ENCODE measurements at regions not wholly inside any gene's neighbourhood (a gene's known extent, or its start where the extent isn't known, plus 50 kb on each side); places are given as distances from the start of the nearest gene placed in this dataset.

DNA sequence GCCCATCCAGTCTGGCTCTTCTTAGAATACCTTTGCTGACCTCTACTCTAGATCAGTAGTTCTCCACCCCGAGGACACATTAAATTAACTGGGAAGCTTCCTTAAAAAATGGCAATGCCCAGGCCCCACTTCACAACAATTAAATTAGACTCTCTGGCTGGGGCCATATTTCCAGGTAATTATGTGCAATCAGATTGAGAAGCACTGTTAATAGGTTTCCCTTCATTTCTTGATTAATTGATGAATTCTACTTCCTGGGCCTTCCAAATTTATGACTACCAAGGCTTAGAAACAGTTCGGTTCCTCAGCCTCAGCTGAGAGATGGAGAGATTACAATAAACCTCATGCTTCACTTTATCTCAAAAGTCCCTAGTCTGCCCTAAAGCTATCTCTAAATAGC, 71.7 kb upstream of the LIMCH1 start:
- Histone ChIP-seq H3K9me3 (no peaks in the 10 kb centered on the region), H3K36me3 (no peaks in the 10 kb centered on the region), H3K4me1 (no peaks in the 10 kb centered on the region), H3K27me3 (no peaks in the 10 kb centered on the region), H3K27ac (no peak overlapping the region), H3K4me3 (no peak overlapping the region)
- no peak for DNase-seq (ENCODE audit: extremely low spot score in 2 of 2)
- intact Hi-C loops (cut with DNase I), result no loop called here
- TF ChIP-seq, protein P1, sequence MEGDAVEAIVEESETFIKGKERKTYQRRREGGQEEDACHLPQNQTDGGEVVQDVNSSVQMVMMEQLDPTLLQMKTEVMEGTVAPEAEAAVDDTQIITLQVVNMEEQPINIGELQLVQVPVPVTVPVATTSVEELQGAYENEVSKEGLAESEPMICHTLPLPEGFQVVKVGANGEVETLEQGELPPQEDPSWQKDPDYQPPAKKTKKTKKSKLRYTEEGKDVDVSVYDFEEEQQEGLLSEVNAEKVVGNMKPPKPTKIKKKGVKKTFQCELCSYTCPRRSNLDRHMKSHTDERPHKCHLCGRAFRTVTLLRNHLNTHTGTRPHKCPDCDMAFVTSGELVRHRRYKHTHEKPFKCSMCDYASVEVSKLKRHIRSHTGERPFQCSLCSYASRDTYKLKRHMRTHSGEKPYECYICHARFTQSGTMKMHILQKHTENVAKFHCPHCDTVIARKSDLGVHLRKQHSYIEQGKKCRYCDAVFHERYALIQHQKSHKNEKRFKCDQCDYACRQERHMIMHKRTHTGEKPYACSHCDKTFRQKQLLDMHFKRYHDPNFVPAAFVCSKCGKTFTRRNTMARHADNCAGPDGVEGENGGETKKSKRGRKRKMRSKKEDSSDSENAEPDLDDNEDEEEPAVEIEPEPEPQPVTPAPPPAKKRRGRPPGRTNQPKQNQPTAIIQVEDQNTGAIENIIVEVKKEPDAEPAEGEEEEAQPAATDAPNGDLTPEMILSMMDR (IDR thresholded peaks at IDR 0.05), result no peak
- no peak for TF ChIP-seq POLR2AphosphoS5 (IDR thresholded peaks at IDR 0.05; ENCODE audit: insufficient read depth in 1 of 2, low read depth in 1 of 2)
- TF ChIP-seq POLR2A (IDR thresholded peaks at IDR 0.05), result no peak

DNA sequence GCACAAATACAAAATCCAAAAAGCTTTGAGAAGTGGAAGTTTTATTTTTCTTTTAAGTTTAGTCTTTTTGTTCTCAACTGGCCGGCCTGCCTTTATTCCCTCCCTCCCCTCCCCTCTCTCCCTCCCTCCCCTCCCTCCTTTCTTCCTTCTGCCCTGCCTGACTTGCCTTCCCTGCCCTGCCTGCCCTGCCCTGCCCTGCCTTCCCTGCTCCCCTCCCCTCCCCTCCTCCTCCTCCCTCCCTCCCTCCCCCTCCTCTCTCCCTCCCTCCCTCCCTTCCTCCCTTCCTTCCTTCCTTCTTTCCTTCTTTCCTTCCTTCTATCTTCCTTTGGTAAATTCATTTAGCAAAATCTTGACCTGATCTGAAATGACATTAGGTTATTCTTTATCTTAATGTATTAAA, 69.8 kb upstream of the LIMCH1 start:
- H3K4me3 ChIP-seq, result no peak overlapping the region
- no peak overlapping the region for H3K27ac ChIP-seq
- TF ChIP-seq POLR2A (IDR thresholded peaks at IDR 0.05) (no peak), POLR2AphosphoS5 (IDR thresholded peaks at IDR 0.05; ENCODE audit: insufficient read depth in 1 of 2, low read depth in 1 of 2) (no peak)
- TF ChIP-seq, protein P1 (IDR thresholded peaks at IDR 0.05), result no peak
- no peaks in the 10 kb centered on the region for H3K27me3 ChIP-seq
- no peaks in the 10 kb centered on the region for H3K36me3 ChIP-seq
- DNase-seq (ENCODE audit: extremely low spot score in 2 of 2), result no peak
- H3K9me3 ChIP-seq, result no peaks in the 10 kb centered on the region
- no peaks in the 10 kb centered on the region for H3K4me1 ChIP-seq
- intact Hi-C loops (cut with DNase I), result no loop called here

DNA sequence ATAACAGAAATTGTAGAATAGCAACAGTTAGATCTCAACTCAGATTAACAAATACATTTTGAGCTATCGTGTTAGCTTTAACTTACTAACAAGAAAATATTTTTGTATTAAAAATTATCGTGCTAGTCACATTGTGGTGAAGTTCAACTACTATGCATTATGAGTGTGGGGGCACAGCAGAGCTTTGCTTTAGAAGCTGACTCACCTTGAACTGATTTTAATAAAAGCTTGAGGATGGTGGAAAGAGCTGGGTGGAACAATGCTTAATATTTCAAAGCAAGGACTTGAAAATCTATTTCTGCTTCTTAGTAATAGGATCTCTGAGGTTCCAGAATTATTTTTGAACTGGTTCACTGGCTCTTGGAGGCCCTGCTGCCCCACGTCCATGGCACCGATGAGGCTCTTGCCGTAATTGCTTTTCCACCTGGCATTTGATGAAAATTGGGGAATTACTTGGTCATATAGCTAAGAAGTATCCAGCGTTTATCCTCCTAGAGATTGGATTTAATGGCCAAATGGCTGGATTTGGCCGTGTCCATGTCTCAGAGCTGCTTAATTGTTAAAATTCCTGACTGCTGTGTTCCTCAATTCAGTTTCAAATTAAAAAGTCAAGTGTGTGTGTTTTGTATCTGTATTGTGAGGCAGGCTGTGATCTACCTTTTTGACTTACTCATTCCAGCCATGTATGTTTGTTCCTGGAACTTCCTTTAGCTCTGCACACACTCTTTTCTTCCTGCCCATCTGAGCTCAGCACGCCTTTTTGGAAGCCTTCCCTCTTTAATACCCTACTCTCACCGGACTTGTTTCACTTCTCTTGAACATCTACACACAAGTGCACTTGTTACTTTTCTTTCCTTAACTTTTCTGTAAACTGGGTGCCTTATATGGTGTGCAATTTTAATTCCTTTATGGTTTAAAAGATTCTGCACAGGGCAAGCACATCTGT, 66.6 kb upstream of the LIMCH1 start:
- intact Hi-C loops (cut with DNase I), result no loop called here

DNA sequence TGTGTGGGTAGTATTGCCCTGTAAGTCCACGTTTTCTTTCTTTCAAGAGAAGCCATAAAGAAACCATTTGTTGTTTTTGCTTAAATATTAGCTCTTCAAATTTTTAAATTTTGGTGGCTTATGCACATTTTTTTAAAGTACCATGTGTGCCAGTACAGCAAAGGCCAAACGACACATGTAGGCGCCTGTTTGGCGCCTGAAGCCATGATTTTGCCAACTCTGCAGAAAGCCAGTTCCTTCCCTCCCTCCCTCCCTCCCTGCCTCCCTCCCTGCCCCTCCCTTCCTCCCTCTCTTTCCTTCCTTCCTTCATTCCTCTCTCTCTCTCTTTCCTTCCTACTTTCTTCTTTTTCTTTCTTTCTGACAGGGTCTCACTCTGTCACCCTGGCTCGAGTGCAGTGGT, 65.9 kb upstream of the LIMCH1 start:
- H3K4me1 ChIP-seq, result no peaks in the 10 kb centered on the region
- no peak overlapping the region for H3K27ac ChIP-seq
- no peaks in the 10 kb centered on the region for H3K9me3 ChIP-seq
- intact Hi-C loops (cut with DNase I), result no loop called here
- no peak overlapping the region for H3K4me3 ChIP-seq
- TF ChIP-seq, protein P1 (IDR thresholded peaks at IDR 0.05), result no peak
- no peak for TF ChIP-seq POLR2A (IDR thresholded peaks at IDR 0.05)
- TF ChIP-seq POLR2AphosphoS5 (IDR thresholded peaks at IDR 0.05; ENCODE audit: insufficient read depth in 1 of 2, low read depth in 1 of 2), result no peak
- no peaks in the 10 kb centered on the region for H3K27me3 ChIP-seq
- DNase-seq (ENCODE audit: extremely low spot score in 2 of 2), result no peak
- no peaks in the 10 kb centered on the region for H3K36me3 ChIP-seq

More for the DNA sequence above, 66.6 kb upstream of the LIMCH1 start:
- Histone ChIP-seq H3K9me3 (no peaks in the 10 kb centered on the region), H3K4me1 (no peaks in the 10 kb centered on the region), H3K27me3 (no peaks in the 10 kb centered on the region), H3K36me3 (no peaks in the 10 kb centered on the region), H3K4me3 (no peak overlapping the region), H3K27ac (no peak overlapping the region)
- DNase-seq (ENCODE audit: extremely low spot score in 2 of 2), result no peak
- TF ChIP-seq POLR2A (IDR thresholded peaks at IDR 0.05) (no peak), POLR2AphosphoS5 (IDR thresholded peaks at IDR 0.05; ENCODE audit: insufficient read depth in 1 of 2, low read depth in 1 of 2) (no peak)
- TF ChIP-seq, protein P1 (IDR thresholded peaks at IDR 0.05), result no peak

DNA sequence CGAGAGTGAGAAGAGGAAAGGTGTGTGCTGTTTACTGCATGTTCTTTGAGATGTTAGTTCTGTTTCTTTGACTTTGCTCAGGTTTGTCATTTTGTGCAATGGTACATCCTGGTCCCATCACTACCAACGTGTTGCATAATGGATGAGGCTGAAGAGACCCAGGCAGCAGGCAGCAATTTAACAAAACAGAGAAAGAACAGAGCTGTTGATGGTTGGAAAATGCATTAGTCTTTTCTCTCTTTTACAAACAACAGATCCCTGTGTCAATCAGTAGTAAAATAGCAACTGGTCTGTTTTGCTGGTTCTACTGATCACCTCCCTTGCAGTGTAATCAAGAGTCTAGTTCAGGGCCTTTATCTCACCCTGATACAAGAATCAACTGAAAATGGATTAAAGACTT, 64.8 kb upstream of the LIMCH1 start:
- no peak for DNase-seq (ENCODE audit: extremely low spot score in 2 of 2)
- intact Hi-C loops (cut with DNase I), result no loop called here
- TF ChIP-seq POLR2A (IDR thresholded peaks at IDR 0.05) (no peak), POLR2AphosphoS5 (IDR thresholded peaks at IDR 0.05; ENCODE audit: insufficient read depth in 1 of 2, low read depth in 1 of 2) (no peak)
- TF ChIP-seq, protein P1 (IDR thresholded peaks at IDR 0.05), result no peak
- Histone ChIP-seq H3K4me1 (no peaks in the 10 kb centered on the region), H3K27ac (no peak overlapping the region), H3K9me3 (no peaks in the 10 kb centered on the region), H3K4me3 (no peak overlapping the region), H3K27me3 (no peaks in the 10 kb centered on the region), H3K36me3 (no peaks in the 10 kb centered on the region)

Data from vagina (tissue), 2 donors.